Activated CD4-positive, alpha-beta T cell treated with anti-CD3 and anti-CD28 coated beads, Interleukin-2, amount 10 ng/mL, durations not matched to agents 7 days and 5 days (primary cell): ENCODE measurements at regions not wholly inside any gene's neighbourhood (a gene's known extent, or its start where the extent isn't known, plus 50 kb on each side); places are given as distances from the start of the nearest gene placed in this dataset.
"Not testable (repeated sequence)": the region's sequence is repeated elsewhere in the genome, so short reads cannot be mapped to it uniquely, and the experiment has no call there.

Experiments
- CTCF ChIA-PET: fragments of 350-600 bp; sonication (Branson Sonifier 250); formaldehyde crosslinking; loops from one replicate; lab custom pipeline; 2021; ENCODE audit warnings: antibody characterized with exemption; lab: Charles Lee
- POLR2A ChIA-PET: fragments of 350-600 bp; sonication (Branson Sonifier 250); formaldehyde crosslinking; loops from one replicate; lab custom pipeline; 2021; ENCODE audit warnings: antibody characterized with exemption; lab: Charles Lee
- DNase-seq: peaks from one replicate; pipeline ENCODE4 v3.0.0-alpha.2; 2020
- H3K27ac Mint-ChIP-seq: one replicate; pipeline ENCODE4 v1.8.0; 2021; ENCODE audit warnings: mild to moderate bottlenecking, moderate library complexity, mixed read lengths
- H3K27me3 Mint-ChIP-seq: one replicate; pipeline ENCODE4 v1.8.0; 2021; ENCODE audit warnings: mixed read lengths
- H3K36me3 Mint-ChIP-seq: one replicate; pipeline ENCODE4 v1.8.0; 2021; ENCODE audit warnings: low read depth, mixed read lengths
- H3K4me1 Mint-ChIP-seq: one replicate; pipeline ENCODE4 v1.8.0; 2021; ENCODE audit warnings: mixed read lengths
- H3K4me3 Mint-ChIP-seq: one replicate; pipeline ENCODE4 v1.8.0; 2021; ENCODE audit warnings: mild to moderate bottlenecking, moderate library complexity, mixed read lengths
- H3K9me3 Mint-ChIP-seq: one replicate; pipeline ENCODE4 v1.8.0; 2021; ENCODE audit warnings: mixed read lengths

GRCh38 chr9:115461280-115461679 lies 343.3 kb upstream of the TNC start:
- Mint-ChIP-seq H3K36me3 (no peaks in the 10 kb centered on the region), H3K9me3 (no peaks in the 10 kb centered on the region), H3K27me3 (peaks cover 2% of the 10 kb centered on the region), H3K4me1 (no peaks in the 10 kb centered on the region), H3K4me3 (no peak overlapping the region), H3K27ac (no peak overlapping the region)
- CTCF ChIA-PET: no interaction called here
- no peak for DNase-seq
- POLR2A ChIA-PET: no interaction called here

GRCh38 chr9:115462623-115463022 lies 344.7 kb upstream of the TNC start:
- Mint-ChIP-seq H3K4me1 (no peaks in the 10 kb centered on the region), H3K27me3 (peaks cover 2% of the 10 kb centered on the region), H3K36me3 (no peaks in the 10 kb centered on the region), H3K4me3 (no peak overlapping the region), H3K27ac (no peak overlapping the region), H3K9me3 (no peaks in the 10 kb centered on the region)
- ChIA-PET CTCF (no interaction called here), POLR2A (no interaction called here)
- DNase-seq: no peak

GRCh38 chr9:115466756-115467155 lies 348.8 kb upstream of the TNC start:
- no peaks in the 10 kb centered on the region for H3K4me1 Mint-ChIP-seq
- DNase-seq: no peak
- ChIA-PET POLR2A (no interaction called here), CTCF (no interaction called here)
- H3K4me3 Mint-ChIP-seq: no peak overlapping the region
- H3K36me3 Mint-ChIP-seq: no peaks in the 10 kb centered on the region
- no peaks in the 10 kb centered on the region for H3K9me3 Mint-ChIP-seq
- H3K27me3 Mint-ChIP-seq: peaks cover 2% of the 10 kb centered on the region
- no peak overlapping the region for H3K27ac Mint-ChIP-seq

- CTCF ChIA-PET: no interaction called here
- Mint-ChIP-seq H3K4me1 (no peaks in the 10 kb centered on the region), H3K36me3 (no peaks in the 10 kb centered on the region), H3K27me3 (peaks cover 2% of the 10 kb centered on the region), H3K27ac (no peak overlapping the region), H3K9me3 (no peaks in the 10 kb centered on the region), H3K4me3 (no peak overlapping the region)
- DNase-seq: no peak
- POLR2A ChIA-PET: no interaction called here
Observed at GRCh38 chr9:115469841-115470240, 351.9 kb upstream of the TNC start.

GRCh38 chr9:115473032-115473431 lies 355.1 kb upstream of the TNC start:
- DNase-seq, H3K27ac Mint-ChIP-seq, H3K4me1 Mint-ChIP-seq, H3K27me3 Mint-ChIP-seq, H3K36me3 Mint-ChIP-seq, POLR2A ChIA-PET, H3K9me3 Mint-ChIP-seq, H3K4me3 Mint-ChIP-seq: not testable (repeated sequence)
- CTCF ChIA-PET: interaction anchor here (0.6 kb wide), 1 partner anchor 405 kb away, joined by 5 read pairs; no protein-coding TSS in a partner anchor

- no peak overlapping the region for H3K27ac Mint-ChIP-seq
- DNase-seq: no peak
- ChIA-PET CTCF (no interaction called here), POLR2A (no interaction called here)
- H3K4me3 Mint-ChIP-seq: no peak overlapping the region
- no peaks in the 10 kb centered on the region for H3K36me3 Mint-ChIP-seq
- H3K9me3 Mint-ChIP-seq: no peaks in the 10 kb centered on the region
- H3K4me1 Mint-ChIP-seq: no peaks in the 10 kb centered on the region
- peaks cover 5% of the 10 kb centered on the region for H3K27me3 Mint-ChIP-seq
Observed at GRCh38 chr9:115481769-115482168, 363.8 kb upstream of the TNC start.

GRCh38 chr9:115482747-115483146 lies 364.8 kb upstream of the TNC start:
- POLR2A ChIA-PET: no interaction called here
- Mint-ChIP-seq H3K4me3 (no peak overlapping the region), H3K9me3 (no peaks in the 10 kb centered on the region), H3K27ac (no peak overlapping the region), H3K4me1 (no peaks in the 10 kb centered on the region), H3K27me3 (peaks cover 5% of the 10 kb centered on the region), H3K36me3 (no peaks in the 10 kb centered on the region)
- DNase-seq: no peak
- CTCF ChIA-PET: no interaction called here

- H3K4me3 Mint-ChIP-seq: no peak overlapping the region
- ChIA-PET CTCF (no interaction called here), POLR2A (no interaction called here)
- H3K27ac Mint-ChIP-seq: no peak overlapping the region
- H3K4me1 Mint-ChIP-seq: no peaks in the 10 kb centered on the region
- no peaks in the 10 kb centered on the region for H3K36me3 Mint-ChIP-seq
- no peak for DNase-seq
- H3K27me3 Mint-ChIP-seq: peaks cover 22% of the 10 kb centered on the region
- H3K9me3 Mint-ChIP-seq: no peaks in the 10 kb centered on the region
Observed at GRCh38 chr9:115492869-115493268, 374.9 kb upstream of the TNC start.

GRCh38 chr9:115494393-115494792 lies 376.4 kb upstream of the TNC start:
- ChIA-PET POLR2A (no interaction called here), CTCF (no interaction called here)
- Mint-ChIP-seq H3K9me3 (no peaks in the 10 kb centered on the region), H3K27ac (no peak overlapping the region), H3K4me1 (no peaks in the 10 kb centered on the region), H3K36me3 (no peaks in the 10 kb centered on the region), H3K4me3 (no peak overlapping the region), H3K27me3 (peaks cover 20% of the 10 kb centered on the region)
- DNase-seq: no peak

GRCh38 chr9:115495052-115495635 lies 377.2 kb upstream of the TNC start:
- POLR2A ChIA-PET: no interaction called here
- no peaks in the 10 kb centered on the region for H3K36me3 Mint-ChIP-seq

GRCh38 chr9:115495836-115496235 lies 377.9 kb upstream of the TNC start:
- CTCF ChIA-PET: interaction anchor here (0.5 kb wide), 1 partner anchor 1198 kb away, joined by 5 read pairs; no protein-coding TSS in a partner anchor
- no peak overlapping the region for H3K4me3 Mint-ChIP-seq
- no peaks in the 10 kb centered on the region for H3K36me3 Mint-ChIP-seq
- DNase-seq: no peak
- POLR2A ChIA-PET: no interaction called here
- no peaks in the 10 kb centered on the region for H3K4me1 Mint-ChIP-seq
- H3K27ac Mint-ChIP-seq: no peak overlapping the region
- peaks cover 18% of the 10 kb centered on the region for H3K27me3 Mint-ChIP-seq
- no peaks in the 10 kb centered on the region for H3K9me3 Mint-ChIP-seq

More at GRCh38 chr9:115495052-115495635, 377.2 kb upstream of the TNC start:
- H3K4me3 Mint-ChIP-seq: no peak overlapping the region
- H3K4me1 Mint-ChIP-seq: no peaks in the 10 kb centered on the region
- peaks cover 18% of the 10 kb centered on the region for H3K27me3 Mint-ChIP-seq
- H3K27ac Mint-ChIP-seq: no peak overlapping the region
- H3K9me3 Mint-ChIP-seq: no peaks in the 10 kb centered on the region
- no peak for DNase-seq
- CTCF ChIA-PET: interaction anchor here (0.5 kb wide), 1 partner anchor 1197 kb away, joined by 5 read pairs; no protein-coding TSS in a partner anchor

GRCh38 chr9:115498303-115498702 lies 380.3 kb upstream of the TNC start:
- DNase-seq: no peak
- H3K9me3 Mint-ChIP-seq: no peaks in the 10 kb centered on the region
- POLR2A ChIA-PET: no interaction called here
- CTCF ChIA-PET: no interaction called here
- H3K27me3 Mint-ChIP-seq: peaks cover 13% of the 10 kb centered on the region
- H3K4me1 Mint-ChIP-seq: no peaks in the 10 kb centered on the region
- H3K27ac Mint-ChIP-seq: no peak overlapping the region
- H3K4me3 Mint-ChIP-seq: no peak overlapping the region
- no peaks in the 10 kb centered on the region for H3K36me3 Mint-ChIP-seq

- Mint-ChIP-seq H3K36me3 (no peaks in the 10 kb centered on the region), H3K9me3 (no peaks in the 10 kb centered on the region), H3K27ac (no peak overlapping the region), H3K4me3 (no peak overlapping the region), H3K4me1 (no peaks in the 10 kb centered on the region), H3K27me3 (no peaks in the 10 kb centered on the region)
- ChIA-PET POLR2A (no interaction called here), CTCF (no interaction called here)
- no peak for DNase-seq
Observed at GRCh38 chr9:115507148-115507547, 389.2 kb upstream of the TNC start.

- H3K36me3 Mint-ChIP-seq: no peaks in the 10 kb centered on the region
- H3K9me3 Mint-ChIP-seq: no peaks in the 10 kb centered on the region
- no peak for DNase-seq
- CTCF ChIA-PET: no interaction called here
- no peaks in the 10 kb centered on the region for H3K4me1 Mint-ChIP-seq
- H3K4me3 Mint-ChIP-seq: no peak overlapping the region
- H3K27ac Mint-ChIP-seq: no peak overlapping the region
- peaks cover 2% of the 10 kb centered on the region for H3K27me3 Mint-ChIP-seq
- POLR2A ChIA-PET: no interaction called here
Observed at GRCh38 chr9:115513148-115513547, 395.2 kb upstream of the TNC start.
